GM18505 (cell line): ENCODE measurements at regions not wholly inside any gene's neighbourhood (a gene's known extent, or its start where the extent isn't known, plus 50 kb on each side); places are given as distances from the start of the nearest gene placed in this dataset.
"Not testable (repeated sequence)": the region's sequence is repeated elsewhere in the genome, so short reads cannot be mapped to it uniquely, and the experiment has no call there.

Experiments
- ATAC-seq: cut with Tn5 transposase; IDR thresholded peaks from one replicate; pipeline ENCODE4 v1.9.1; 2021; ENCODE audit not compliant: unreplicated experiment
- POLR2A ChIP-seq: IDR thresholded peaks from 4 replicates; pipeline ENCODE4 v1.6.1; 2011; ENCODE audit warnings: borderline replicate concordance; ENCODE audit not compliant: insufficient read depth, insufficient read length; ENCODE audit errors: extremely low read depth

GRCh38 chr1:170436928-170437327, 95.0 kb upstream of the GORAB start:
- no peak for ATAC-seq
- TF ChIP-seq POLR2A = no peak

- no peak for ATAC-seq
- no peak for TF ChIP-seq POLR2A
These were observed 86.9 kb upstream of the GORAB start for GRCh38 chr1:170445096-170445495.

GRCh38 chr1:170448661-170449158, 83.3 kb upstream of the GORAB start:
- no peak for TF ChIP-seq POLR2A
- no peak for ATAC-seq

GRCh38 chr1:170457325-170458050, 74.5 kb upstream of the GORAB start:
- ATAC-seq = not testable (repeated sequence)

- ATAC-seq = no peak
- no peak for TF ChIP-seq POLR2A
These were observed 72.0 kb upstream of the GORAB start for GRCh38 chr1:170460001-170460400.

- ATAC-seq = no peak
- no peak for TF ChIP-seq POLR2A
These were observed 71.4 kb upstream of the GORAB start for GRCh38 chr1:170460414-170461155.

- TF ChIP-seq POLR2A = no peak
- no peak for ATAC-seq
These were observed 70.6 kb upstream of the GORAB start for GRCh38 chr1:170461291-170461747.

- no peak for ATAC-seq
- TF ChIP-seq POLR2A = no peak
These were observed 70.1 kb upstream of the GORAB start for GRCh38 chr1:170461762-170462384.

- ATAC-seq = no peak
- no peak for TF ChIP-seq POLR2A
These were observed 61.8 kb upstream of the GORAB start for GRCh38 chr1:170470121-170470520.

- TF ChIP-seq POLR2A = no peak
- no peak for ATAC-seq
These were observed 60.4 kb upstream of the GORAB start for GRCh38 chr1:170471398-170472053.

GRCh38 chr1:170481000-170481399, 51.0 kb upstream of the GORAB start:
- no peak for ATAC-seq
- TF ChIP-seq POLR2A = no peak
